Gastroesophageal sphincter (tissue), 3 donors: ENCODE measurements at regions not wholly inside any gene's neighbourhood (a gene's known extent, or its start where the extent isn't known, plus 50 kb on each side); places are given as distances from the start of the nearest gene placed in this dataset.

Experiments used
- CTCF ChIP-seq, 4 experiments: fragments of 200-600 bp in 2 of 4; fragments of 450-650 bp in 2 of 4; sonication (generic) in 1 of 4; IDR thresholded peaks; one replicate each; pipeline ENCODE4 v1.5.1; 2017 to 2019; ENCODE audit warnings: antibody characterized with exemption in 4 of 4, mild to moderate bottlenecking in 2 of 4, moderate library complexity in 2 of 4
- POLR2A ChIP-seq, 2 donors: fragments of 450-650 bp; IDR thresholded peaks; one replicate each; pipeline ENCODE4 v1.6.1; 2017; ENCODE audit warnings: antibody characterized with exemption in 2 of 2, mild to moderate bottlenecking in 2 of 2, moderate library complexity in 1 of 2

- TF ChIP-seq CTCF (IDR thresholded peaks at IDR 0.05): no peak
- TF ChIP-seq POLR2A (IDR thresholded peaks at IDR 0.05): no peak
These were observed 255.6 kb upstream of the CTBP2 start for GRCh38 chr10:125415964-125416363.
